ENCODE measurements at regions not wholly inside any gene's neighbourhood (a gene's known extent, or its start where the extent isn't known, plus 50 kb on each side); places are given as distances from the start of the nearest gene placed in this dataset.
"Not testable (repeated sequence)": the region's sequence is repeated elsewhere in the genome, so short reads cannot be mapped to it uniquely, and the experiment has no call there.

DNA sequence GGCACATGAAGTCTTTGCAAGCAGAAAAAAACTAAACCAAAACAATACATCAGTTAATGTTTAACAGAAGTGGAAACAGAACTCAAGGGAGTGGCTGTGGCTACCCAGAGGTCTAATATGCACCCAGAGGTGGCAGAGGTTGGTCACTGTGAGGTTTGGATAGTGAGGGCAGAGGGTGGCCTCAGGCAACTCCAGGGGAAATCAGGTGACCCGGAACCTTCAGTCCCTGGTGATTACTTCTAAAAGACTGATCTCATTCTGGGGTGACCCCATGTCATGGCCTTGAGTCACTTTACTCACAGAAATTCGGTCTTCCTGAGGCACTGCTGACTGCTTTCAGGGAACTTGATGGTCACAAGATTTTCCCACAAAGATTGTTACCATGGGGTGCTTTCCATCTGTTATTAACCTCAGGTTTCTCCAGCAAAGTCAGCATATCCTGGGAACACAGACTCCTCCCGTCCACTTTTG lies 99.4 kb downstream of the TMEM17 start:
- no peak for DNase-seq (ENCODE audit: extremely low spot score)
- CTCF ChIA-PET, result no interaction called here
- no peak for TF ChIP-seq FOXK2 (IDR thresholded peaks at IDR 0.05)
- no peak for TF ChIP-seq BHLHE40 (IDR thresholded peaks at IDR 0.05; ENCODE audit: borderline replicate concordance)
- POLR2A ChIA-PET, result no interaction called here

GRCh38 chr2:62404913-62405312 lies 101.1 kb downstream of the TMEM17 start:
- no peak for DNase-seq (ENCODE audit: extremely low spot score)
- ChIA-PET POLR2A (no interaction called here), CTCF (no interaction called here)
- no peak for TF ChIP-seq TARDBP (IDR thresholded peaks at IDR 0.05)
- TF ChIP-seq, protein P1, sequence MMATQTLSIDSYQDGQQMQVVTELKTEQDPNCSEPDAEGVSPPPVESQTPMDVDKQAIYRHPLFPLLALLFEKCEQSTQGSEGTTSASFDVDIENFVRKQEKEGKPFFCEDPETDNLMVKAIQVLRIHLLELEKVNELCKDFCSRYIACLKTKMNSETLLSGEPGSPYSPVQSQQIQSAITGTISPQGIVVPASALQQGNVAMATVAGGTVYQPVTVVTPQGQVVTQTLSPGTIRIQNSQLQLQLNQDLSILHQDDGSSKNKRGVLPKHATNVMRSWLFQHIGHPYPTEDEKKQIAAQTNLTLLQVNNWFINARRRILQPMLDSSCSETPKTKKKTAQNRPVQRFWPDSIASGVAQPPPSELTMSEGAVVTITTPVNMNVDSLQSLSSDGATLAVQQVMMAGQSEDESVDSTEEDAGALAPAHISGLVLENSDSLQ (IDR thresholded peaks at IDR 0.05), result no peak
- TF ChIP-seq SUZ12 (IDR thresholded peaks at IDR 0.05), result no peak
- no peak for TF ChIP-seq ZNF384 (IDR thresholded peaks at IDR 0.05)
- TF ChIP-seq LEF1 (IDR thresholded peaks at IDR 0.05; ENCODE audit: borderline replicate concordance), result no peak
- no peak for TF ChIP-seq ARNT (IDR thresholded peaks at IDR 0.05)
- no peak for TF ChIP-seq FOXM1 (IDR thresholded peaks at IDR 0.05; ENCODE audit: borderline replicate concordance)

- CTCF ChIA-PET, result no interaction called here
- DNase-seq (ENCODE audit: extremely low spot score), result no peak
- POLR2A ChIA-PET, result interaction anchor here (0.8 kb wide), 1 partner anchor 8 kb away, joined by 3 read pairs; no protein-coding TSS in a partner anchor
- TF ChIP-seq, protein P1 (IDR thresholded peaks at IDR 0.05), result no peak
- TF ChIP-seq FOXA1 (IDR thresholded peaks at IDR 0.05) (no peak), FOXM1 (IDR thresholded peaks at IDR 0.05; ENCODE audit: borderline replicate concordance) (no peak), ZNF384 (IDR thresholded peaks at IDR 0.05) (no peak), HDGF (IDR thresholded peaks at IDR 0.05; ENCODE audit: borderline replicate concordance) (no peak), L3MBTL2 (conservative IDR thresholded peaks at IDR 0.05) (no peak), TARDBP (IDR thresholded peaks at IDR 0.05) (no peak), NFRKB (IDR thresholded peaks at IDR 0.05) (no peak), BHLHE40 (IDR thresholded peaks at IDR 0.05; ENCODE audit: borderline replicate concordance) (no peak), SP1 (IDR thresholded peaks at IDR 0.05) (no peak), SUZ12 (IDR thresholded peaks at IDR 0.05) (no peak), ELF4 (IDR thresholded peaks at IDR 0.05) (no peak), CTBP1 (IDR thresholded peaks at IDR 0.05; ENCODE audit: borderline replicate concordance) (no peak), ARNT (IDR thresholded peaks at IDR 0.05) (no peak), LEF1 (IDR thresholded peaks at IDR 0.05; ENCODE audit: borderline replicate concordance) (no peak), FOXK2 (IDR thresholded peaks at IDR 0.05) (no peak)
Observed at GRCh38 chr2:62402156-62402555, 103.8 kb downstream of the TMEM17 start.

DNA sequence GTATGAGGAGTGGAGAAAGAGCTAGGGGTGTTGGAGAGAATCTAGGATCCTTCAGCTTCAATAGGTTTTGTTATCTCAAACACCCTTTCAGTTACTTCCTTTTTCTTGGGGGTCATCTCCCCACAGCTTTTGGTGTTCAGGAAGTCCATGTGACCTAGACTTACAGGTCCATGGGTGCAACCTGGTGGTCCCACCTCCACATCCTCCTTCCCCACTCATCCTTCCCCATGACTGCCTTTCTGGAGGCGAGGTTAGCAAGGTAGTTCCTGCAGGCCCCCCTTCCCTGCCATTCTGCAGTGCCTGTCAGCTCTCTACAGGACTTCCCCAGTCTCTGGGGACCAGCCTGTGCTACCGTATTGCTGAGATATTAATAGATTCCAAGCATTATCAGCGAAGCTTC lies 107.6 kb downstream of the TMEM17 start:
- POLR2A ChIA-PET, result no interaction called here
- TF ChIP-seq BHLHE40 (IDR thresholded peaks at IDR 0.05; ENCODE audit: borderline replicate concordance) (no peak), SP1 (IDR thresholded peaks at IDR 0.05) (no peak), CTBP1 (IDR thresholded peaks at IDR 0.05; ENCODE audit: borderline replicate concordance) (no peak), SUZ12 (IDR thresholded peaks at IDR 0.05) (no peak), HDGF (IDR thresholded peaks at IDR 0.05; ENCODE audit: borderline replicate concordance) (no peak)
- no peak for DNase-seq (ENCODE audit: extremely low spot score)
- CTCF ChIA-PET, result no interaction called here

DNA sequence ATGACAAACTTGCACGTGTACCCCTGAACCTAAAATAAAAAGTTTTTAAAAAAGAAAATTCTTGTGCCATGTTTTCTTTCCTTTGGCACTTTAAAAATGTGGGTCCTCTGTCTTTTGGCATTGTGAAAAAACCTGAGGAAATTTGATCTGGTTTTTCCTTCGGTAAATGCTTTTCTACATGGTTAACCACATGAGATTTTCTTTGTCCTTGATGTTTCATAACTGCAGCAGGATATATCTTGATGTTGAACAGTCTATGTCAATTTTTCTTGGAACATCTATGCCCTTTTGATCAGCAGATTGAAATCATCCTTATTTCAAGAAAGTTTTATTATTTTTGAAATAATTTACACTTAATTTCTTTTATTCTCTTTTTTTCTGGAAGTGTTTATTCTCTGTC lies 109.1 kb downstream of the TMEM17 start:
- ChIA-PET CTCF (interaction anchor here (0.6 kb wide), 1 partner anchor 389 kb away, joined by 3 read pairs; no protein-coding TSS in a partner anchor), POLR2A (no interaction called here)
- DNase-seq (ENCODE audit: extremely low spot score), result no peak
- TF ChIP-seq FOXA1 (IDR thresholded peaks at IDR 0.05) (no peak), ZNF384 (IDR thresholded peaks at IDR 0.05) (no peak)

DNA sequence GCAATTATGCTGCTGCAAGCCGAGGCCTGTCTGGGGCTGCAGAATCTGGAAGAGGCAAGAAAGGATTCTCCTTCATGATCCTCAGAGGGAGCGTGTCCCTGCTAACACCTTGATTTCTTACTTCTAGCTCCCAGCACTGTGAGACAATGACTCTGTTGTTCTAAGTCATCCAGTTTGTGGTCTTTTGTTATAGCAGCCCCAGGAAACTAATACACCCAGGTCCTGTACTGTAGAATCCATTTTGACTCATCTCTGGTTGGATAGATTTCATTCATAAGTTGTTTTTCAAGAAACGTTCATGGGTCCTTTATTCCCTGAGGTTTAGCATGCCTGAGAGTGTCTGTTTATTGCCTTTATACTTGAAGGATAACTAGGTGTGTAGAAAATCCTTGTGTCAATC lies 112.7 kb downstream of the TMEM17 start:
- CTCF ChIA-PET, result no interaction called here
- POLR2A ChIA-PET, result no interaction called here
- no peak for DNase-seq (ENCODE audit: extremely low spot score)
- TF ChIP-seq ARNT (IDR thresholded peaks at IDR 0.05), result no peak
- TF ChIP-seq SP1 (IDR thresholded peaks at IDR 0.05), result no peak
- TF ChIP-seq NFRKB (IDR thresholded peaks at IDR 0.05), result no peak
- TF ChIP-seq FOXM1 (IDR thresholded peaks at IDR 0.05; ENCODE audit: borderline replicate concordance), result no peak
- TF ChIP-seq CTBP1 (IDR thresholded peaks at IDR 0.05; ENCODE audit: borderline replicate concordance), result no peak
- no peak for TF ChIP-seq TARDBP (IDR thresholded peaks at IDR 0.05)
- no peak for TF ChIP-seq BHLHE40 (IDR thresholded peaks at IDR 0.05; ENCODE audit: borderline replicate concordance)
- TF ChIP-seq FOXK2 (IDR thresholded peaks at IDR 0.05), result no peak
- no peak for TF ChIP-seq FOXA1 (IDR thresholded peaks at IDR 0.05)
- TF ChIP-seq L3MBTL2 (conservative IDR thresholded peaks at IDR 0.05), result no peak
- TF ChIP-seq, protein P1 (IDR thresholded peaks at IDR 0.05), result no peak
- TF ChIP-seq ELF4 (IDR thresholded peaks at IDR 0.05), result no peak
- TF ChIP-seq HDGF (IDR thresholded peaks at IDR 0.05; ENCODE audit: borderline replicate concordance), result no peak
- TF ChIP-seq LEF1 (IDR thresholded peaks at IDR 0.05; ENCODE audit: borderline replicate concordance), result no peak
- TF ChIP-seq ZNF384 (IDR thresholded peaks at IDR 0.05), result no peak
- no peak for TF ChIP-seq SUZ12 (IDR thresholded peaks at IDR 0.05)

- ChIA-PET POLR2A (no interaction called here), CTCF (no interaction called here)
- DNase-seq (ENCODE audit: extremely low spot score), result no peak
- TF ChIP-seq FOXM1 (IDR thresholded peaks at IDR 0.05; ENCODE audit: borderline replicate concordance) (no peak), HDGF (IDR thresholded peaks at IDR 0.05; ENCODE audit: borderline replicate concordance) (no peak), ELF4 (IDR thresholded peaks at IDR 0.05) (no peak), L3MBTL2 (conservative IDR thresholded peaks at IDR 0.05) (no peak), ARNT (IDR thresholded peaks at IDR 0.05) (no peak), SP1 (IDR thresholded peaks at IDR 0.05) (no peak), NFRKB (IDR thresholded peaks at IDR 0.05) (no peak), LEF1 (IDR thresholded peaks at IDR 0.05; ENCODE audit: borderline replicate concordance) (no peak), BHLHE40 (IDR thresholded peaks at IDR 0.05; ENCODE audit: borderline replicate concordance) (no peak), SUZ12 (IDR thresholded peaks at IDR 0.05) (no peak), ZNF384 (IDR thresholded peaks at IDR 0.05) (no peak), TARDBP (IDR thresholded peaks at IDR 0.05) (no peak), CTBP1 (IDR thresholded peaks at IDR 0.05; ENCODE audit: borderline replicate concordance) (no peak), FOXA1 (IDR thresholded peaks at IDR 0.05) (no peak), FOXK2 (IDR thresholded peaks at IDR 0.05) (no peak)
- TF ChIP-seq, protein P1 (IDR thresholded peaks at IDR 0.05), result no peak
Observed at GRCh38 chr2:62391696-62392095, 114.3 kb downstream of the TMEM17 start.

DNA sequence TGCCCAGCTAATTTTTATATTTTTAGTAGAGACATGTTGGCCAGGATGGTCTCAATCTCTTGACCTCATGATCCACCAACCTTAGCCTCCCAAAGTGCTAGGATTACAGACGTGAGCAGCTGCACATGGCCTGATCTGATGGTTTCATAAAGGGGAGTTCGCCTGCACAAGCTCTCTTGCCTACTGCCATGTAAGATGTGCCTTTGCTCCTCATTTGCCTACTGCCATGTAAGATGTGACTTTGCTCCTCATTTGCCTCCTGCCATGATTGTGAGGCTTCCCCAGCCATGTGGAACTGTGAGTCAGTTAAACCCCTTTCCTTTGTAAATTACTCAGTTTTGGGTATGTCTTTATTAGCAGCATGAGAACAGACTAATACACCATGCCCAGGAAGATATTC lies 119.6 kb downstream of the TMEM17 start:
- CTCF ChIA-PET; POLR2A ChIA-PET; DNase-seq (ENCODE audit: extremely low spot score): not testable (repeated sequence)
